BE2C (cell line): ENCODE measurements at regions not wholly inside any gene's neighbourhood (a gene's known extent, or its start where the extent isn't known, plus 50 kb on each side); places are given as distances from the start of the nearest gene placed in this dataset.

Experiments used
- DNase-seq: peaks from one replicate; pipeline ENCODE4 v3.0.0-alpha.2; 2020
- H3K27me3 ChIP-seq: fragments of 250-450 bp; sonication (Bioruptor Pico); 2 replicates; pipeline ENCODE4 v1.5.1; 2020; ENCODE audit warnings: mild to moderate bottlenecking
- H3K36me3 ChIP-seq: fragments of 250-450 bp; sonication (Bioruptor Pico); 2 replicates; pipeline ENCODE4 v1.5.1; 2020; ENCODE audit warnings: mild to moderate bottlenecking
- H3K4me1 ChIP-seq: fragments of 250-450 bp; sonication (Bioruptor Pico); 2 replicates; pipeline ENCODE4 v1.5.1; 2020
- H3K4me3 ChIP-seq: 2 replicates; pipeline ENCODE4 v1.5.1; 2011; ENCODE audit warnings: low read depth, low read length
- H3K9me3 ChIP-seq: fragments of 250-450 bp; sonication (Bioruptor Pico); 2 replicates; pipeline ENCODE4 v1.5.1; 2020
- TF ChIP-seq, protein P1 (sequence below): IDR thresholded peaks from 2 replicates; pipeline ENCODE4 v1.5.1; 2012; ENCODE audit warnings: mild to moderate bottlenecking, low read depth, low read length

- Histone ChIP-seq H3K36me3 (no peaks in the 10 kb centered on the region), H3K4me1 (no peaks in the 10 kb centered on the region), H3K9me3 (no peaks in the 10 kb centered on the region), H3K27me3 (peaks cover 78% of the 10 kb centered on the region), H3K4me3 (no peak overlapping the region)
- DNase-seq, result no peak
- TF ChIP-seq, protein P1, sequence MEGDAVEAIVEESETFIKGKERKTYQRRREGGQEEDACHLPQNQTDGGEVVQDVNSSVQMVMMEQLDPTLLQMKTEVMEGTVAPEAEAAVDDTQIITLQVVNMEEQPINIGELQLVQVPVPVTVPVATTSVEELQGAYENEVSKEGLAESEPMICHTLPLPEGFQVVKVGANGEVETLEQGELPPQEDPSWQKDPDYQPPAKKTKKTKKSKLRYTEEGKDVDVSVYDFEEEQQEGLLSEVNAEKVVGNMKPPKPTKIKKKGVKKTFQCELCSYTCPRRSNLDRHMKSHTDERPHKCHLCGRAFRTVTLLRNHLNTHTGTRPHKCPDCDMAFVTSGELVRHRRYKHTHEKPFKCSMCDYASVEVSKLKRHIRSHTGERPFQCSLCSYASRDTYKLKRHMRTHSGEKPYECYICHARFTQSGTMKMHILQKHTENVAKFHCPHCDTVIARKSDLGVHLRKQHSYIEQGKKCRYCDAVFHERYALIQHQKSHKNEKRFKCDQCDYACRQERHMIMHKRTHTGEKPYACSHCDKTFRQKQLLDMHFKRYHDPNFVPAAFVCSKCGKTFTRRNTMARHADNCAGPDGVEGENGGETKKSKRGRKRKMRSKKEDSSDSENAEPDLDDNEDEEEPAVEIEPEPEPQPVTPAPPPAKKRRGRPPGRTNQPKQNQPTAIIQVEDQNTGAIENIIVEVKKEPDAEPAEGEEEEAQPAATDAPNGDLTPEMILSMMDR, result peak; percentile 30
Observed at GRCh38 chr7:155371884-155372781, 74.5 kb downstream of the INSIG1 start.

GRCh38 chr7:155372782-155373358 is 75.2 kb downstream of the INSIG1 start:
- no peak for DNase-seq
- TF ChIP-seq, protein P1, result no peak
- no peaks in the 10 kb centered on the region for H3K36me3 ChIP-seq
- no peaks in the 10 kb centered on the region for H3K9me3 ChIP-seq
- H3K4me1 ChIP-seq, result no peaks in the 10 kb centered on the region
- H3K27me3 ChIP-seq, result peaks cover 85% of the 10 kb centered on the region
- no peak overlapping the region for H3K4me3 ChIP-seq

DNA sequence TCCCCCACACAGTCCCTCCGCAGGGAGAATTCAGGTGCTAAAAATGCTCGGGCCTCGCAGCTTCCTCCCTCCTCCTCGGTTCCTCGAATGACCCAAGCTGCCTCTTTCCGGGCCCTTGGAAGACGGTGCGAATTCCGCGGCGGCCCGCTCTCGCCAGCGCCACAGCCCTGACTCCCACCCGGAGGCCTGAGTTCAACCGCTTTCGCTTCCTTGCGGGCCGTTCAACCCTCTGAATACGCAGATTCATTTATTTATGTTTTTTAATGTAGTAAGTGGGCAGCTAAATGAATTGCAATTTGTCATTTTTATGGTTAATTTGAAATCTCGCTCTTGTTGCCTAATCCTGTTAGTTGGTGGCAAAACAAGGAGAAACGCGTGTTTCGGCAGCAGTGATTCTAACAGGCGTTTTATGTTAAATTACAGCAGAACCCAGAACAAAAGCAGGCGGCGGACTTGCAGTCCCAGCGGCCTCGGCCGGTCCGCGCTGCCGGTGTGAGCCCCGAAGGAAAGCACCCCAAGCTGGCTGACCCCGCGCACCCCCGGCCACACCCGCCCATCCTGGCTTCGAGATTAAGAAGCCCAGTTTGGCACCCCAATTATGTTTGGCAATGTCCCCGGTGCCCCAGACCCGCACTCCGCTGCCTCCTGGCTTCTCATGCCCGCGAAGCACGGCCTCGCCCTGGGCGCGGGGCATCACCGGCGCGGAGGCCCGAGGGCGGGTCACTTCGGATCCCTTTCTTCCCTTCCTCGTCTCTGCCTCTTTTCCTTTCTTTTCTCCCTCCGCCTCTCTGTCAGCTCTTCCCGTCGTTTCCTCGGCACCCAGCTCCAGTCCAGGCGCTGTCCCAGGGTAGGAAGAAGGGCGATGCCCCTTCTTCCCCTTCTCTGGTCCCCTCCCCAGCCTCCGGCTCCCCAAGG is 75.9 kb downstream of the INSIG1 start:
- no peaks in the 10 kb centered on the region for H3K4me1 ChIP-seq
- DNase-seq, result no peak
- TF ChIP-seq, protein P1, result no peak
- H3K4me3 ChIP-seq, result no peak overlapping the region
- H3K9me3 ChIP-seq, result no peaks in the 10 kb centered on the region
- peaks cover 92% of the 10 kb centered on the region for H3K27me3 ChIP-seq
- no peaks in the 10 kb centered on the region for H3K36me3 ChIP-seq

DNA sequence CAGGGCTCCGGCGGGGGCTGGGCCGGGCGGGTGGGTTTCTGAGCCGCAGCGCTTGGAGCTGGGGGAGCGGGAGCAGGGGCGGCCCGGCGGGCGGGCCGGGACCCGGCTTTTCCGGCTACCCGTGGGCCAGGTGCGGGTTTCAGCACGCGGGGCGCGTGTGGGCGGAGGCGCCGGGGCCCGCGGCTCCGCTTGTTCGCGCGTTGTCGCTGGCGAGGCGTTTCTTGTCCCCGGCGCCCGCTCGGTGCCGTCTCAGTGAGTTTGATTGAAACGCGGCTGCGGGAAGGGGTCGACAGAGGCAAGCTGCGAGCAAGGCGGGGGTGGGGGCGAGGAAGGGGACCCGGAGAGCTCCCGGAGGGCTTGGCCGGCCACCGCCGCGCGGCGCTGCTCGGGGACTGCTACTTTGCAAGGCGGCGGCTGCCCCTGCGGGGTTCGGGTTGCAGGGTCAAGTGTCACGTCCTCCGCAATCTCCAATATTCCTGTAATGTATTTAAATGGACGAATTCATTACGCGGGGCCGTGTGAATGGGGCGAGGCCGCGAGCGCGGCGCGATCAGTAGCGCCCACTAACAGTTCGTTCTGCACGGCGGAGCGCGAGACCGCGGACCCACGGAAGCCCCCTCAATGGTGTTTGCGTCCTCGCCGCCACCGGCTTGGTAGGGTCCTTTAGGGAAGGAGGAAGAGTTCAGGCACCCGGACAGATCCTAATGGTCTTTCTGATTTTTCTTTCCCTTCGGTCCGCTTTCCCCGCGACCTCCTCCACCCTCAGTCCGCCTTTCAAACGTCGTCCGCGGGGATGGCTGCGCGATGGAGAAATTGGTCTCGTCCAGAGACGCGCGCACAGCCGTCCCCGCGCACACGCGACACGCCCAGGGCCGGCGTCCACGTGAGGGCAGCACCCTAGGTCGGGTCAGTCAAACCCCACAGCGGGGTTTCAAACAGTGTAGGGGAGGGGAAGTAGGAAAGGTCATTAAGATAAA is 76.9 kb downstream of the INSIG1 start:
- H3K4me1 ChIP-seq, result no peaks in the 10 kb centered on the region
- DNase-seq, result no peak
- H3K4me3 ChIP-seq, result no peak overlapping the region
- TF ChIP-seq, protein P1, result no peak
- H3K36me3 ChIP-seq, result no peaks in the 10 kb centered on the region
- H3K9me3 ChIP-seq, result no peaks in the 10 kb centered on the region
- peaks cover 96% of the 10 kb centered on the region for H3K27me3 ChIP-seq

- TF ChIP-seq, protein P1, result no peak
- Histone ChIP-seq H3K4me1 (no peaks in the 10 kb centered on the region), H3K36me3 (no peaks in the 10 kb centered on the region), H3K9me3 (no peaks in the 10 kb centered on the region), H3K4me3 (no peak overlapping the region), H3K27me3 (peaks cover 96% of the 10 kb centered on the region)
- DNase-seq, result no peak
Observed at GRCh38 chr7:155375337-155376277, 77.9 kb downstream of the INSIG1 start.
